Fibroblast of lung (primary cell): ENCODE measurements at regions not wholly inside any gene's neighbourhood (a gene's known extent, or its start where the extent isn't known, plus 50 kb on each side); places are given as distances from the start of the nearest gene placed in this dataset.

ENCODE experiments used
- DNase-seq, 2 donors: peaks; one replicate each; pipeline versions ENCODE4 v3.0.0 to v3.0.0-alpha.2; 2010; ENCODE audit warnings: low read depth in 2 of 2
- H2AFZ ChIP-seq: 2 replicates; pipeline ENCODE4 v1.5.1; 2012; ENCODE audit warnings: low read length, control low read depth, inconsistent platforms
- H3K27ac ChIP-seq: 2 replicates; pipeline ENCODE4 v1.5.1; 2011; ENCODE audit warnings: low read length, control low read depth; ENCODE audit not compliant: insufficient read depth
- H3K27me3 ChIP-seq: 2 replicates; pipeline ENCODE4 v1.5.1; 2011; ENCODE audit warnings: mild to moderate bottlenecking, low read length; ENCODE audit not compliant: control insufficient read depth, insufficient read depth
- H3K36me3 ChIP-seq: 2 replicates; pipeline ENCODE4 v1.5.1; 2011; ENCODE audit warnings: low read length; ENCODE audit not compliant: control insufficient read depth, insufficient read depth
- H3K4me1 ChIP-seq: 2 replicates; pipeline ENCODE4 v1.5.1; 2011; ENCODE audit warnings: low read length; ENCODE audit not compliant: control insufficient read depth, insufficient read depth; ENCODE audit errors: extremely low read depth
- H3K4me2 ChIP-seq: 2 replicates; pipeline ENCODE4 v1.5.1; 2011; ENCODE audit warnings: low read length, control low read depth; ENCODE audit not compliant: insufficient read depth; ENCODE audit errors: extremely low read depth
- H3K4me3 ChIP-seq, 4 experiments: fragments of 200-600 bp in 1 of 4; sonication (generic) in 1 of 4; replicated peaks in 1 of 4; 2 replicates each; pipeline ENCODE4 v1.5.1; 2011 to 2016; ENCODE audit warnings: low read length in 4 of 4, low read depth in 3 of 4, mild to moderate bottlenecking in 3 of 4, control low read depth in 2 of 4, inconsistent platforms in 1 of 4, mixed read lengths in 1 of 4; ENCODE audit not compliant: insufficient read depth in 1 of 4; ENCODE audit errors: control extremely low read depth in 1 of 4
- H3K79me2 ChIP-seq: 2 replicates; pipeline ENCODE4 v1.5.1; 2012; ENCODE audit warnings: mild to moderate bottlenecking, low read length, inconsistent platforms; ENCODE audit not compliant: control insufficient read depth, insufficient read depth
- H3K9ac ChIP-seq: 2 replicates; pipeline ENCODE4 v1.5.1; 2011; ENCODE audit warnings: mild to moderate bottlenecking, low read length, control low read depth; ENCODE audit not compliant: insufficient read depth
- H3K9me3 ChIP-seq: 2 replicates; pipeline ENCODE4 v1.5.1; 2012; ENCODE audit warnings: low read depth, low read length; ENCODE audit not compliant: control insufficient read depth, insufficient read depth
- H4K20me1 ChIP-seq: 2 replicates; pipeline ENCODE4 v1.5.1; 2011; ENCODE audit warnings: low read length; ENCODE audit not compliant: control insufficient read depth, insufficient read depth; ENCODE audit errors: extremely low read depth
- EZH2 ChIP-seq: IDR thresholded peaks from 2 replicates; pipeline ENCODE4 v1.5.1; 2012; ENCODE audit warnings: low read length, control low read depth, mild to moderate bottlenecking; ENCODE audit errors: missing control alignments
- TF ChIP-seq, protein P1 (sequence below), 2 donors: IDR thresholded peaks in 1 of 2; conservative IDR thresholded peaks in 1 of 2; 1 replicate in 1 of 2; 2 replicates in 1 of 2; pipeline ENCODE4 v1.5.1; 2011 to 2012; ENCODE audit warnings: low read length in 2 of 2, control low read depth in 1 of 2, inconsistent platforms in 1 of 2, low read depth in 1 of 2, mild to moderate bottlenecking in 1 of 2

DNA sequence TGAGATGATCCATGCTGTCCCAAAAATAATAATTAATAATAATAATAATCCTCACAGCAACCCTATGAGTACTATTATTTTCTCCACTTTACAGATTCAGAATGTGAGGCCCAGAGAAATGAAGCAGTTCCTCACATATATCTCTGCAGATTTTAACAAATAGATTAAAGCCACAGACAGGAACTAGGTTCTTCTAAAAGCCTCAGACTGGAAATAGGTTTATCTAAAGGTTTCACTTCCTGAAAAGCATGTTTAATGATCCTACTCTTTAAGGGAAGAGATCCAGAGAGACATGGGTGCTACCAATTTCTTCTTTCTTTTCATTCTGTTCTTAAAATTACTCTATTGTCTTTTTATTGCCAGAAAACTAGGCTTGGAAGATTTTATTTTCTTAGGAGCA lies 1079.4 kb upstream of the COX7C start:
- Histone ChIP-seq H3K9ac (no peak overlapping the region), H2AFZ (no peak overlapping the region), H3K36me3 (no peaks in the 10 kb centered on the region), H3K27me3 (no peaks in the 10 kb centered on the region), H3K79me2 (no peaks in the 10 kb centered on the region), H3K27ac (no peak overlapping the region), H3K4me2 (no peak overlapping the region), H3K4me1 (no peaks in the 10 kb centered on the region), H3K4me3 (no peak overlapping the region), H3K9me3 (no peaks in the 10 kb centered on the region), H4K20me1 (no peaks in the 10 kb centered on the region)
- no peak for TF ChIP-seq EZH2
- TF ChIP-seq, protein P1, sequence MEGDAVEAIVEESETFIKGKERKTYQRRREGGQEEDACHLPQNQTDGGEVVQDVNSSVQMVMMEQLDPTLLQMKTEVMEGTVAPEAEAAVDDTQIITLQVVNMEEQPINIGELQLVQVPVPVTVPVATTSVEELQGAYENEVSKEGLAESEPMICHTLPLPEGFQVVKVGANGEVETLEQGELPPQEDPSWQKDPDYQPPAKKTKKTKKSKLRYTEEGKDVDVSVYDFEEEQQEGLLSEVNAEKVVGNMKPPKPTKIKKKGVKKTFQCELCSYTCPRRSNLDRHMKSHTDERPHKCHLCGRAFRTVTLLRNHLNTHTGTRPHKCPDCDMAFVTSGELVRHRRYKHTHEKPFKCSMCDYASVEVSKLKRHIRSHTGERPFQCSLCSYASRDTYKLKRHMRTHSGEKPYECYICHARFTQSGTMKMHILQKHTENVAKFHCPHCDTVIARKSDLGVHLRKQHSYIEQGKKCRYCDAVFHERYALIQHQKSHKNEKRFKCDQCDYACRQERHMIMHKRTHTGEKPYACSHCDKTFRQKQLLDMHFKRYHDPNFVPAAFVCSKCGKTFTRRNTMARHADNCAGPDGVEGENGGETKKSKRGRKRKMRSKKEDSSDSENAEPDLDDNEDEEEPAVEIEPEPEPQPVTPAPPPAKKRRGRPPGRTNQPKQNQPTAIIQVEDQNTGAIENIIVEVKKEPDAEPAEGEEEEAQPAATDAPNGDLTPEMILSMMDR (conservative IDR thresholded peaks at IDR 0.05 in 1 of 2, IDR thresholded peaks at IDR 0.05 in 1 of 2; ENCODE audit: low read depth in 1 of 2, low read length in 2 of 2): no peak
- DNase-seq: no peak

DNA sequence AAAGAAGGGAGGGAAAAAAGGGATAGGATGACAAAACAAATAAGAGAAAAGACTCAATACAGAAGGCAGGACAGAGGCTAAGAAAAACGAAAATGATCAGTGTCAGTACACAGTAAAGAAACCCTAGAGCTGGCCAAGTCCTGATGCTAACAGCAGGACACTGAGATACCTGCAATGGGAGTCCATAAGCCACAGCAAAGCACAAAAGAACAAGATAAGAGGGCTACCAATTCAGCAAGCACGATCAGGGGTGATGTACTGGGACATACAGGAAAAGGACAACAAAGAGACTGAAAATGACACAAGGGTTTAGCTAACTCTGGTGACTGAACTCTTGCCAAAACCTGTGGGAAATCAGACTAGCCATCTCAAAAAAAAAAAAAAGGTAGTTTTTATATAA lies 1072.6 kb upstream of the COX7C start:
- no peak overlapping the region for H3K4me3 ChIP-seq
- no peak for DNase-seq
- no peak overlapping the region for H3K27ac ChIP-seq
- H3K36me3 ChIP-seq: no peaks in the 10 kb centered on the region
- H3K27me3 ChIP-seq: no peaks in the 10 kb centered on the region
- no peaks in the 10 kb centered on the region for H3K4me1 ChIP-seq
- H4K20me1 ChIP-seq: no peaks in the 10 kb centered on the region
- no peak overlapping the region for H3K9ac ChIP-seq
- TF ChIP-seq, protein P1 (conservative IDR thresholded peaks at IDR 0.05 in 1 of 2, IDR thresholded peaks at IDR 0.05 in 1 of 2; ENCODE audit: low read depth in 1 of 2, low read length in 2 of 2): no peak
- no peak for TF ChIP-seq EZH2
- H2AFZ ChIP-seq: no peak overlapping the region
- H3K4me2 ChIP-seq: no peak overlapping the region
- H3K79me2 ChIP-seq: no peaks in the 10 kb centered on the region
- no peaks in the 10 kb centered on the region for H3K9me3 ChIP-seq

DNA sequence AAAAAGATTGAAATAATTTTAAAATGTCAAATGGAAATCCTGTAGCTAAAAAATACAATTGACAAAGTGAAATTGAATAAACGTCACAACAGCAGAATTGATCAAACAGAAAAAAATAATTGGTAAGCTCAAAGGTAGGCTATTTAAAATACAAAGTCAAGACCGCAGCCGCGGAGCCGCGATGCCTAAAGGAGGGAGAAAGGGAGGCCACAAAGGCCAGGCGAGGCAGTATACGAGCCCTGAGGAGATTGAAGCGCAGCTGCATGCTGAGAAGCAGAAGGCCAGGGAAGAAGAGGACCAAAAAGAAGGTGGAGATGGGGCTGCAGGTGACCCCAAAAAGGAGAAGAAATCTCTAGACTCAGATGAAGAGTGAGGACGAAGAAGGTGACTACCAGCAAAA lies 1068.5 kb upstream of the COX7C start:
- TF ChIP-seq, protein P1 (conservative IDR thresholded peaks at IDR 0.05 in 1 of 2, IDR thresholded peaks at IDR 0.05 in 1 of 2; ENCODE audit: low read depth in 1 of 2, low read length in 2 of 2): no peak
- no peak for TF ChIP-seq EZH2
- no peaks in the 10 kb centered on the region for H3K9me3 ChIP-seq
- H3K79me2 ChIP-seq: no peaks in the 10 kb centered on the region
- H3K9ac ChIP-seq: no peak overlapping the region
- H3K36me3 ChIP-seq: no peaks in the 10 kb centered on the region
- no peaks in the 10 kb centered on the region for H4K20me1 ChIP-seq
- no peak overlapping the region for H2AFZ ChIP-seq
- no peak overlapping the region for H3K4me2 ChIP-seq
- no peak for DNase-seq
- no peaks in the 10 kb centered on the region for H3K27me3 ChIP-seq
- no peak overlapping the region for H3K27ac ChIP-seq
- H3K4me3 ChIP-seq: no peak overlapping the region
- H3K4me1 ChIP-seq: no peaks in the 10 kb centered on the region
